ENCODE measurements at regions not wholly inside any gene's neighbourhood (a gene's known extent, or its start where the extent isn't known, plus 50 kb on each side); places are given as distances from the start of the nearest gene placed in this dataset.

GRCh38 chr1:224490549-224491537 is 56.2 kb upstream of the WDR26 start:
- H3K9me3 ChIP-seq (ENCODE audit: insufficient read depth, low read length) = peaks cover 7% of the 10 kb centered on the region; the same call in 1 of the 2 replicates
- H3K4me1 ChIP-seq (ENCODE audit: low read length) = peaks cover 47% of the 10 kb centered on the region
- H3K79me2 ChIP-seq (ENCODE audit: low read length) = no peaks in the 10 kb centered on the region
- no peaks in the 10 kb centered on the region for H4K20me1 ChIP-seq (ENCODE audit: insufficient read depth, low read length)
- H3K36me3 ChIP-seq (replicated peaks; ENCODE audit: low read depth, low read length) = peaks cover 12% of the 10 kb centered on the region
- H3K9ac ChIP-seq (ENCODE audit: low read length) = no peak overlapping the region
- 0 out of 2 replicates have a peak overlapping the region, but pooled peaks have one; percentile 4 for H2AFZ ChIP-seq (ENCODE audit: low read depth, low read length)
- peak overlapping the region; percentile 5; the same call in 1 of the 2 replicates for H3K4me2 ChIP-seq (ENCODE audit: low read length)
- no peak overlapping the region for H3K27ac ChIP-seq (ENCODE audit: low read length)
- no peak overlapping the region for H3K4me3 ChIP-seq (ENCODE audit: low read length)
- H3K27me3 ChIP-seq (ENCODE audit: low read depth, low read length) = no peaks in the 10 kb centered on the region
- no peak for TF ChIP-seq EZH2phosphoT487 (IDR thresholded peaks at IDR 0.05; ENCODE audit: low read depth)
- no peak for TF ChIP-seq CTCF (IDR thresholded peaks at IDR 0.05; ENCODE audit: low read depth, low read length)

- peaks cover 56% of the 10 kb centered on the region for H3K4me1 ChIP-seq (ENCODE audit: low read length)
- TF ChIP-seq CTCF (IDR thresholded peaks at IDR 0.05; ENCODE audit: low read depth, low read length) = no peak
- TF ChIP-seq EZH2phosphoT487 (IDR thresholded peaks at IDR 0.05; ENCODE audit: low read depth) = no peak
- no peak overlapping the region for H3K27ac ChIP-seq (ENCODE audit: low read length)
- H3K4me3 ChIP-seq (ENCODE audit: low read length) = no peak overlapping the region
- H3K9ac ChIP-seq (ENCODE audit: low read length) = no peak overlapping the region
- peaks cover 18% of the 10 kb centered on the region for H3K36me3 ChIP-seq (replicated peaks; ENCODE audit: low read depth, low read length)
- no peaks in the 10 kb centered on the region for H3K27me3 ChIP-seq (ENCODE audit: low read depth, low read length)
- no peaks in the 10 kb centered on the region for H3K79me2 ChIP-seq (ENCODE audit: low read length)
- H2AFZ ChIP-seq (ENCODE audit: low read depth, low read length) = no peak overlapping the region
- H3K4me2 ChIP-seq (ENCODE audit: low read length) = no peak overlapping the region
- H4K20me1 ChIP-seq (ENCODE audit: insufficient read depth, low read length) = no peaks in the 10 kb centered on the region
- H3K9me3 ChIP-seq (ENCODE audit: insufficient read depth, low read length) = peaks cover 10% of the 10 kb centered on the region; the same call in 1 of the 2 replicates
These were observed 57.4 kb upstream of the WDR26 start for GRCh38 chr1:224492015-224492414.

- H3K4me1 ChIP-seq (ENCODE audit: low read length) = peaks cover 56% of the 10 kb centered on the region
These were observed 58.0 kb upstream of the WDR26 start for GRCh38 chr1:224492632-224493031.

More at GRCh38 chr1:224492632-224493031, 58.0 kb upstream of the WDR26 start:
- Histone ChIP-seq H3K4me2 (ENCODE audit: low read length) (no peak overlapping the region), H3K36me3 (replicated peaks; ENCODE audit: low read depth, low read length) (peaks cover 20% of the 10 kb centered on the region), H4K20me1 (ENCODE audit: insufficient read depth, low read length) (no peaks in the 10 kb centered on the region), H3K9me3 (ENCODE audit: insufficient read depth, low read length) (peaks cover 11% of the 10 kb centered on the region; the same call in 1 of the 2 replicates), H3K27me3 (ENCODE audit: low read depth, low read length) (no peaks in the 10 kb centered on the region), H3K9ac (ENCODE audit: low read length) (no peak overlapping the region), H3K4me3 (ENCODE audit: low read length) (no peak overlapping the region), H3K27ac (ENCODE audit: low read length) (no peak overlapping the region), H2AFZ (ENCODE audit: low read depth, low read length) (no peak overlapping the region), H3K79me2 (ENCODE audit: low read length) (no peaks in the 10 kb centered on the region)
- TF ChIP-seq EZH2phosphoT487 (IDR thresholded peaks at IDR 0.05; ENCODE audit: low read depth) (no peak), CTCF (IDR thresholded peaks at IDR 0.05; ENCODE audit: low read depth, low read length) (no peak)

Data from OCI-LY3 (cell line).